Spleen (tissue), 11 donors: ENCODE measurements at regions not wholly inside any gene's neighbourhood (a gene's known extent, or its start where the extent isn't known, plus 50 kb on each side); places are given as distances from the start of the nearest gene placed in this dataset.

Experiments
- DNase-seq: peaks from one replicate; pipeline ENCODE4 v3.0.0-alpha.2; 2020
- H3K27ac ChIP-seq, 8 donors: fragments of 200-600 bp; sonication (generic) in 7 of 8; 1 replicate in 4 of 8; 2 replicates in 4 of 8; pipeline versions ENCODE4 v1.5.0 to v1.8.0; 2016 to 2021; ENCODE audit warnings: inconsistent platforms in 4 of 8, mild to moderate bottlenecking in 4 of 8, moderate library complexity in 1 of 8
- H3K27me3 ChIP-seq, 7 donors: fragments of 200-600 bp; sonication (generic) in 6 of 7; replicated peaks in 1 of 7; 1 replicate in 4 of 7; 2 replicates in 3 of 7; pipeline versions ENCODE4 v1.5.0 to v1.8.0; 2016 to 2021; ENCODE audit warnings: inconsistent platforms in 3 of 7, mild to moderate bottlenecking in 1 of 7
- H3K36me3 ChIP-seq, 6 donors: fragments of 200-600 bp; sonication (generic) in 5 of 6; 1 replicate in 4 of 6; 2 replicates in 2 of 6; pipeline versions ENCODE4 v1.5.0 to v1.8.0; 2016 to 2021; ENCODE audit warnings: inconsistent platforms in 2 of 6
- H3K4me1 ChIP-seq, 6 donors: fragments of 200-600 bp; sonication (generic) in 5 of 6; 1 replicate in 3 of 6; 2 replicates in 3 of 6; pipeline versions ENCODE4 v1.5.0 to v1.8.0; 2016 to 2021; ENCODE audit warnings: inconsistent platforms in 3 of 6
- H3K4me3 ChIP-seq, 8 donors: fragments of 200-600 bp; sonication (generic) in 7 of 8; 1 replicate in 4 of 8; 2 replicates in 4 of 8; pipeline versions ENCODE4 v1.5.0 to v1.8.0; 2016 to 2021; ENCODE audit warnings: inconsistent platforms in 4 of 8, mild to moderate bottlenecking in 4 of 8, moderate library complexity in 2 of 8
- H3K9me3 ChIP-seq, 8 donors: fragments of 200-600 bp; sonication (generic) in 7 of 8; 1 replicate in 4 of 8; 2 replicates in 4 of 8; pipeline versions ENCODE4 v1.5.0 to v1.8.0; 2016 to 2021; ENCODE audit warnings: inconsistent platforms in 4 of 8
- CTCF ChIP-seq, 11 experiments: fragments of 200-600 bp in 7 of 11; fragments of 450-650 bp in 4 of 11; sonication (generic) in 4 of 11; IDR thresholded peaks in 8 of 11; conservative IDR thresholded peaks in 3 of 11; 1 replicate in 7 of 11; 2 replicates in 4 of 11; pipeline versions ENCODE4 v1.4.0 to v1.8.0; 2016 to 2021; ENCODE audit warnings: antibody characterized with exemption in 11 of 11, inconsistent platforms in 4 of 11, mild to moderate bottlenecking in 1 of 11
- POLR2A ChIP-seq, 3 donors: fragments of 450-650 bp; IDR thresholded peaks; one replicate each; pipeline ENCODE4 v1.5.1; 2017; ENCODE audit warnings: antibody characterized with exemption in 3 of 3, mild to moderate bottlenecking in 1 of 3
- POLR2AphosphoS5 ChIP-seq, 3 donors: sonication (generic); formaldehyde crosslinking; IDR thresholded peaks; one replicate each; pipeline ENCODE4 v1.5.1; 2017; ENCODE audit warnings: antibody characterized with exemption in 3 of 3
- WGBS, 5 donors: extraction: QIAGEN DNeasy Blood & Tissue Kit in 3 of 5; methylation state at CpG; one replicate each; pipeline versions ENCODE4 v1.1.5 to v1.1.7; 2013 to 2018; 5-methylcytosine and 5-hydroxymethylcytosine counted together
- intact Hi-C: fragments of 100-400 bp; cut with DNase I; formaldehyde crosslinking; loops from one replicate; pipeline ENCODE4 v1.15.0; 2023; ENCODE audit warnings: low total_unique reads
- donor health status: healthy with polysubstance abuse.
- donor health status: DM: no; HTN: no; CAD: no; lungs with moderate emphysema.
- donor health status: DM: no; HTN: no; CAD: no.
- donor health status: Bipolar disorder and iron deficiency.
- donor health status: healthy.
- donor health status: DM: no; HTN: no; CAD: no.
- donor health status: DM: yes; HTN: yes; CAD: no.

GRCh38 chr3:132800958-132801357 is 78.7 kb upstream of the NPHP3 start:
- TF ChIP-seq POLR2AphosphoS5 (IDR thresholded peaks at IDR 0.05) = no peak
- no peak for TF ChIP-seq CTCF (IDR thresholded peaks at IDR 0.05 in 8 of 11, conservative IDR thresholded peaks at IDR 0.05 in 3 of 11)
- no peak for TF ChIP-seq POLR2A (IDR thresholded peaks at IDR 0.05)
- H3K27ac ChIP-seq = no peak overlapping the region
- WGBS, 5 donors = 48 to 78% (median 63%) methylated on average over 2 of the region's 2 CpGs
- no peaks in the 10 kb centered on the region for H3K36me3 ChIP-seq
- intact Hi-C loops = no loop called here
- H3K27me3 ChIP-seq = no peaks in the 10 kb centered on the region
- H3K4me1 ChIP-seq = no peaks in the 10 kb centered on the region
- no peaks in the 10 kb centered on the region for H3K9me3 ChIP-seq
- no peak overlapping the region for H3K4me3 ChIP-seq
- no peak for DNase-seq

GRCh38 chr3:132790806-132791205 is 68.6 kb upstream of the NPHP3 start:
- intact Hi-C loops = no loop called here

GRCh38 chr3:132789959-132790358 is 67.8 kb upstream of the NPHP3 start:
- Histone ChIP-seq H3K36me3 (no peaks in the 10 kb centered on the region), H3K27ac (no peak overlapping the region), H3K4me3 (no peak overlapping the region), H3K4me1 (no peaks in the 10 kb centered on the region), H3K9me3 (no peaks in the 10 kb centered on the region), H3K27me3 (no peaks in the 10 kb centered on the region)
- WGBS, 5 donors = 75 to 90% (median 85%) methylated on average over 6 of the region's 6 CpGs
- DNase-seq = no peak
- TF ChIP-seq POLR2A (IDR thresholded peaks at IDR 0.05) (no peak), POLR2AphosphoS5 (IDR thresholded peaks at IDR 0.05) (no peak), CTCF (IDR thresholded peaks at IDR 0.05 in 8 of 11, conservative IDR thresholded peaks at IDR 0.05 in 3 of 11) (no peak)
- intact Hi-C loops = no loop called here

More at GRCh38 chr3:132790806-132791205, 68.6 kb upstream of the NPHP3 start:
- H3K27me3 ChIP-seq = no peaks in the 10 kb centered on the region
- no peak overlapping the region for H3K4me3 ChIP-seq
- H3K36me3 ChIP-seq = no peaks in the 10 kb centered on the region
- no peak for TF ChIP-seq POLR2A (IDR thresholded peaks at IDR 0.05)
- TF ChIP-seq POLR2AphosphoS5 (IDR thresholded peaks at IDR 0.05) = no peak
- TF ChIP-seq CTCF (IDR thresholded peaks at IDR 0.05 in 8 of 11, conservative IDR thresholded peaks at IDR 0.05 in 3 of 11) = no peak
- H3K4me1 ChIP-seq = no peaks in the 10 kb centered on the region
- H3K9me3 ChIP-seq = no peaks in the 10 kb centered on the region
- H3K27ac ChIP-seq = no peak overlapping the region
- DNase-seq = no peak

GRCh38 chr3:132788301-132788671 is 66.1 kb upstream of the NPHP3 start:
- no peaks in the 10 kb centered on the region for H3K9me3 ChIP-seq
- no peaks in the 10 kb centered on the region for H3K36me3 ChIP-seq
- H3K4me1 ChIP-seq = no peaks in the 10 kb centered on the region
- TF ChIP-seq POLR2AphosphoS5 (IDR thresholded peaks at IDR 0.05) (no peak), CTCF (IDR thresholded peaks at IDR 0.05 in 8 of 11, conservative IDR thresholded peaks at IDR 0.05 in 3 of 11) (no peak), POLR2A (IDR thresholded peaks at IDR 0.05) (no peak)
- intact Hi-C loops = no loop called here
- peak overlapping the region in 2 of 8 donors; percentile 10 to 27 for H3K27ac ChIP-seq
- no peak overlapping the region for H3K4me3 ChIP-seq
- H3K27me3 ChIP-seq = no peaks in the 10 kb centered on the region
- DNase-seq = no peak
